A673 (cell line): ENCODE measurements at regions not wholly inside any gene's neighbourhood (a gene's known extent, or its start where the extent isn't known, plus 50 kb on each side); places are given as distances from the start of the nearest gene placed in this dataset.

Source experiments
- BruUV-seq: library from RNA; stranded (reverse); fragments of 400-500 nt; replicated peaks from 2 replicates; lab custom pipeline; 2021; lab: Mats Ljungman, UMichigan
- CTCF ChIA-PET: fragments of 300-600 bp; sonication (Branson Sonifier 250); formaldehyde crosslinking; loops from one replicate; lab custom pipeline; 2022; ENCODE audit warnings: antibody characterized with exemption; lab: Charles Lee
- POLR2A ChIA-PET: fragments of 300-600 bp; sonication (Branson Sonifier 250); formaldehyde crosslinking; loops from one replicate; lab custom pipeline; 2022; ENCODE audit warnings: antibody characterized with exemption; ENCODE audit not compliant: low non-redundant PET; lab: Charles Lee
- DNase-seq: peaks from one replicate; pipeline ENCODE4 v3.0.0-alpha.2; 2015; ENCODE audit warnings: low spot score
- H3K27ac ChIP-seq: fragments of 200-600 bp; sonication (generic); 2 replicates; pipeline ENCODE4 v1.5.1; 2016; ENCODE audit warnings: mixed run types, low read depth, mild to moderate bottlenecking, mixed read lengths, antibody characterized with exemption, low read length; ENCODE audit not compliant: poor library complexity, severe bottlenecking
- H3K27me3 ChIP-seq: fragments of 200-600 bp; sonication (generic); replicated peaks from 2 replicates; pipeline ENCODE4 v1.6.1; 2017; ENCODE audit warnings: mixed run types, low read depth, mild to moderate bottlenecking, mixed read lengths, antibody characterized with exemption, low read length; ENCODE audit not compliant: insufficient read depth, poor library complexity
- H3K36me3 ChIP-seq: fragments of 200-600 bp; sonication (generic); 2 replicates; pipeline ENCODE4 v1.6.1; 2016; ENCODE audit warnings: mixed run types, mild to moderate bottlenecking, mixed read lengths, antibody characterized with exemption, low read length; ENCODE audit not compliant: insufficient read depth, poor library complexity, severe bottlenecking
- H3K4me1 ChIP-seq: fragments of 200-600 bp; sonication (generic); 2 replicates; pipeline ENCODE4 v1.6.1; 2017; ENCODE audit warnings: mixed run types, mild to moderate bottlenecking, mixed read lengths, antibody characterized with exemption, low read length; ENCODE audit not compliant: insufficient read depth, poor library complexity, severe bottlenecking
- H3K4me3 ChIP-seq: fragments of 200-600 bp; sonication (generic); 2 replicates; pipeline ENCODE4 v1.5.1; 2016; ENCODE audit warnings: low read depth, mixed run types, mild to moderate bottlenecking, mixed read lengths, low read length; ENCODE audit not compliant: poor library complexity, severe bottlenecking
- H3K9me3 ChIP-seq: fragments of 200-600 bp; sonication (generic); 2 replicates; pipeline ENCODE4 v1.6.1; 2016; ENCODE audit warnings: mixed run types, low read depth, mild to moderate bottlenecking, mixed read lengths, antibody characterized with exemption, low read length; ENCODE audit not compliant: poor library complexity, severe bottlenecking
- EZH2 ChIP-seq: fragments of 200-600 bp; sonication (generic); IDR thresholded peaks from 2 replicates; pipeline ENCODE4 v1.6.1; 2017; ENCODE audit warnings: borderline replicate concordance, low read depth, mild to moderate bottlenecking, mixed read lengths, antibody characterized with exemption, low read length; ENCODE audit not compliant: poor library complexity, severe bottlenecking
- intact Hi-C: fragments of 100-400 bp; cut with micrococcal nuclease; formaldehyde crosslinking; loops from one replicate; pipeline ENCODE4 v1.10.0; 2022; ENCODE audit not compliant: unreplicated experiment
- TF ChIP-seq, protein P1 (sequence below): fragments of 300-800, 200-600 bp; sonication (generic); conservative IDR thresholded peaks from 2 replicates; pipeline ENCODE4 v1.5.1; 2017; ENCODE audit warnings: low read depth, mild to moderate bottlenecking, antibody characterized with exemption, low read length, moderate library complexity, mixed read lengths

DNA sequence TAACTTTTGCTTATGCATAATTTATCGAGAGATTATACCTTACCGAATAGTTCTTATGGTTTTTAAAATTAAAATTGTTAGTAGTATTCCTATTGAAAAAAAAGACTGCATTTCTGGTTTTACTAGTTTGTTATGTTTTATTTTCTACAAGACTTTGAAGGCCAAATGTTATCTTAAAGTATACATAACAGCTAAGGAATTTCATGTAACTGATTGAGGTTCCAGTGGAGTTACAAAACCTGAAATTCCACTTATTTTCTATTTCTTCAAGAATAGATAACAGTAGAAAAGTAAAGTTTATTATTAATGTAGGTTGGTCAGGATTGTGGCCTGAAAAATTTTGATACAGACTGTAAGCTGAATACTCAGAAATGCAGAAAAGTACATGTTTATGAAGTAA is 1216.0 kb upstream of the PCDH20 start:
- Histone ChIP-seq H3K9me3 (no peaks in the 10 kb centered on the region), H3K4me1 (no peaks in the 10 kb centered on the region), H3K27me3 (no peaks in the 10 kb centered on the region), H3K4me3 (no peak overlapping the region), H3K36me3 (no peaks in the 10 kb centered on the region), H3K27ac (no peak overlapping the region)
- DNase-seq: no peak
- CTCF ChIA-PET: no interaction called here
- intact Hi-C loops: no loop called here
- no TSS peak for BruUV-seq
- POLR2A ChIA-PET: no interaction called here
- TF ChIP-seq EZH2: no peak
- TF ChIP-seq, protein P1, sequence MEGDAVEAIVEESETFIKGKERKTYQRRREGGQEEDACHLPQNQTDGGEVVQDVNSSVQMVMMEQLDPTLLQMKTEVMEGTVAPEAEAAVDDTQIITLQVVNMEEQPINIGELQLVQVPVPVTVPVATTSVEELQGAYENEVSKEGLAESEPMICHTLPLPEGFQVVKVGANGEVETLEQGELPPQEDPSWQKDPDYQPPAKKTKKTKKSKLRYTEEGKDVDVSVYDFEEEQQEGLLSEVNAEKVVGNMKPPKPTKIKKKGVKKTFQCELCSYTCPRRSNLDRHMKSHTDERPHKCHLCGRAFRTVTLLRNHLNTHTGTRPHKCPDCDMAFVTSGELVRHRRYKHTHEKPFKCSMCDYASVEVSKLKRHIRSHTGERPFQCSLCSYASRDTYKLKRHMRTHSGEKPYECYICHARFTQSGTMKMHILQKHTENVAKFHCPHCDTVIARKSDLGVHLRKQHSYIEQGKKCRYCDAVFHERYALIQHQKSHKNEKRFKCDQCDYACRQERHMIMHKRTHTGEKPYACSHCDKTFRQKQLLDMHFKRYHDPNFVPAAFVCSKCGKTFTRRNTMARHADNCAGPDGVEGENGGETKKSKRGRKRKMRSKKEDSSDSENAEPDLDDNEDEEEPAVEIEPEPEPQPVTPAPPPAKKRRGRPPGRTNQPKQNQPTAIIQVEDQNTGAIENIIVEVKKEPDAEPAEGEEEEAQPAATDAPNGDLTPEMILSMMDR: no peak

- no peaks in the 10 kb centered on the region for H3K36me3 ChIP-seq
- intact Hi-C loops: no loop called here
- TF ChIP-seq, protein P1: no peak
- no peak for TF ChIP-seq EZH2
- BruUV-seq: no TSS peak
- H3K27me3 ChIP-seq: no peaks in the 10 kb centered on the region
- ChIA-PET CTCF (no interaction called here), POLR2A (no interaction called here)
- H3K4me3 ChIP-seq: no peak overlapping the region
- no peak for DNase-seq
- H3K9me3 ChIP-seq: no peaks in the 10 kb centered on the region
- no peaks in the 10 kb centered on the region for H3K4me1 ChIP-seq
- H3K27ac ChIP-seq: no peak overlapping the region
These were observed 1215.5 kb upstream of the PCDH20 start for GRCh38 chr13:62631124-62631523.

DNA sequence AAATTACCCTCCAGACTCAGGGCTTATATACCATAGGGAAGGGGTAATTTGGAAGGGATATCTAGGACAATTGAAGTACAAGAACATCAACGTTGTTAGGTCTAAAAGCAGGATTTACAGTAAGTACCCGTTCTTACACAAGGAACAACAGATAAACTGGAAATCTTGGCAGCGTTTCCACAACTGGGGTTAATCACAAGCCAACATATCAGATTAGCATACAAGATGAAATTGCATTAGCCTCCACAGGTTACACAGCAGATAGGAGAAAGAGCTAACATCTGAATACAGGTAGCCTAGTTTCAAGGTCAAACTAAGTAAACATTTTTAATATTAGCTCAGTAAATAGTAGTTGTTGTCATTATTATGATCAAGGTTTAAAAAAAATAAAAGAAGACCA is 1214.0 kb upstream of the PCDH20 start:
- CTCF ChIA-PET: no interaction called here
- no peak for DNase-seq
- H3K27me3 ChIP-seq: no peaks in the 10 kb centered on the region
- TF ChIP-seq, protein P1: no peak
- no peak for TF ChIP-seq EZH2
- no peaks in the 10 kb centered on the region for H3K36me3 ChIP-seq
- no TSS peak for BruUV-seq
- POLR2A ChIA-PET: no interaction called here
- no peaks in the 10 kb centered on the region for H3K4me1 ChIP-seq
- intact Hi-C loops: no loop called here
- H3K9me3 ChIP-seq: no peaks in the 10 kb centered on the region
- H3K4me3 ChIP-seq: no peak overlapping the region
- no peak overlapping the region for H3K27ac ChIP-seq
